NT2/D1 (cell line): ENCODE measurements at regions not wholly inside any gene's neighbourhood (a gene's known extent, or its start where the extent isn't known, plus 50 kb on each side); places are given as distances from the start of the nearest gene placed in this dataset.

Source experiments
- DNase-seq: peaks from one replicate; pipeline ENCODE4 v3.0.0-alpha.2; 2011; ENCODE audit warnings: low read depth, low spot score
- H3K27me3 ChIP-seq: 2 replicates; pipeline ENCODE4 v1.6.0; 2011; ENCODE audit warnings: mild to moderate bottlenecking; ENCODE audit not compliant: insufficient read length, insufficient read depth
- H3K36me3 ChIP-seq: 2 replicates; pipeline ENCODE4 v1.6.1; 2011; ENCODE audit warnings: mild to moderate bottlenecking, low read length, mixed read lengths; ENCODE audit not compliant: insufficient read depth, insufficient read length
- H3K4me1 ChIP-seq: 2 replicates; pipeline ENCODE4 v1.5.1; 2011; ENCODE audit not compliant: insufficient read depth, insufficient read length
- H3K4me3 ChIP-seq: 2 replicates; pipeline ENCODE4 v1.5.1; 2011; ENCODE audit warnings: low read depth; ENCODE audit not compliant: insufficient read length
- H3K9ac ChIP-seq: 2 replicates; pipeline ENCODE4 v1.6.0; 2011; ENCODE audit warnings: low read depth; ENCODE audit not compliant: insufficient read length
- H3K9me3 ChIP-seq: 2 replicates; pipeline ENCODE4 v1.5.1; 2011; ENCODE audit warnings: mild to moderate bottlenecking, low read length; ENCODE audit not compliant: insufficient read depth
- SUZ12 ChIP-seq: IDR thresholded peaks from 2 replicates; pipeline ENCODE4 v1.6.1; 2011; ENCODE audit not compliant: insufficient read length, insufficient read depth; ENCODE audit errors: extremely low read depth
- YY1 ChIP-seq: IDR thresholded peaks from 2 replicates; pipeline ENCODE4 v1.6.1; 2011; ENCODE audit not compliant: insufficient read length, insufficient read depth
- ZNF274 ChIP-seq: IDR thresholded peaks from 2 replicates; pipeline ENCODE4 v1.6.1; 2011; ENCODE audit warnings: mild to moderate bottlenecking, low read depth, low read length

GRCh38 chr4:134756421-134756820, 554.8 kb upstream of the PABPC4L start:
- Histone ChIP-seq H3K4me3 (no peak overlapping the region), H3K36me3 (no peaks in the 10 kb centered on the region), H3K4me1 (no peaks in the 10 kb centered on the region), H3K27me3 (no peaks in the 10 kb centered on the region), H3K9me3 (no peaks in the 10 kb centered on the region), H3K9ac (no peak overlapping the region)
- TF ChIP-seq YY1 (no peak), SUZ12 (no peak), ZNF274 (no peak)
- no peak for DNase-seq

GRCh38 chr4:134754301-134755019, 552.9 kb upstream of the PABPC4L start:
- Histone ChIP-seq H3K9ac (no peak overlapping the region), H3K4me3 (no peak overlapping the region), H3K4me1 (no peaks in the 10 kb centered on the region), H3K27me3 (no peaks in the 10 kb centered on the region), H3K9me3 (no peaks in the 10 kb centered on the region), H3K36me3 (no peaks in the 10 kb centered on the region)
- DNase-seq, result no peak
- TF ChIP-seq YY1 (no peak), ZNF274 (no peak), SUZ12 (no peak)

GRCh38 chr4:134753390-134753789, 551.8 kb upstream of the PABPC4L start:
- Histone ChIP-seq H3K27me3 (no peaks in the 10 kb centered on the region), H3K9me3 (no peaks in the 10 kb centered on the region), H3K4me3 (no peak overlapping the region), H3K9ac (no peak overlapping the region), H3K4me1 (no peaks in the 10 kb centered on the region), H3K36me3 (no peaks in the 10 kb centered on the region)
- TF ChIP-seq SUZ12, result no peak
- TF ChIP-seq ZNF274, result no peak
- no peak for TF ChIP-seq YY1
- DNase-seq, result no peak

GRCh38 chr4:134747108-134747805, 545.7 kb upstream of the PABPC4L start:
- H3K4me3 ChIP-seq, result no peak overlapping the region
- H3K36me3 ChIP-seq, result no peaks in the 10 kb centered on the region
- no peaks in the 10 kb centered on the region for H3K4me1 ChIP-seq
- H3K9ac ChIP-seq, result no peak overlapping the region
- no peak for DNase-seq
- H3K9me3 ChIP-seq, result no peaks in the 10 kb centered on the region
- TF ChIP-seq ZNF274 (no peak), YY1 (no peak), SUZ12 (no peak)
- no peaks in the 10 kb centered on the region for H3K27me3 ChIP-seq

- H3K4me1 ChIP-seq, result no peaks in the 10 kb centered on the region
- no peak for DNase-seq
- TF ChIP-seq ZNF274, result no peak
- no peak for TF ChIP-seq SUZ12
- no peak for TF ChIP-seq YY1
- H3K4me3 ChIP-seq, result no peak overlapping the region
- no peak overlapping the region for H3K9ac ChIP-seq
- no peaks in the 10 kb centered on the region for H3K36me3 ChIP-seq
- H3K9me3 ChIP-seq, result no peaks in the 10 kb centered on the region
- H3K27me3 ChIP-seq, result no peaks in the 10 kb centered on the region
Measured at GRCh38 chr4:134740290-134740689, 538.7 kb upstream of the PABPC4L start.

- H3K4me1 ChIP-seq, result no peaks in the 10 kb centered on the region
- no peaks in the 10 kb centered on the region for H3K27me3 ChIP-seq
- TF ChIP-seq ZNF274 (no peak), SUZ12 (no peak), YY1 (no peak)
- no peak overlapping the region for H3K9ac ChIP-seq
- H3K36me3 ChIP-seq, result no peaks in the 10 kb centered on the region
- DNase-seq, result no peak
- H3K4me3 ChIP-seq, result no peak overlapping the region
- H3K9me3 ChIP-seq, result no peaks in the 10 kb centered on the region
Measured at GRCh38 chr4:134735901-134736300, 534.3 kb upstream of the PABPC4L start.

- Histone ChIP-seq H3K27me3 (no peaks in the 10 kb centered on the region), H3K4me1 (no peaks in the 10 kb centered on the region), H3K9ac (no peak overlapping the region), H3K36me3 (no peaks in the 10 kb centered on the region), H3K4me3 (no peak overlapping the region), H3K9me3 (no peaks in the 10 kb centered on the region)
- DNase-seq, result no peak
- no peak for TF ChIP-seq YY1
- no peak for TF ChIP-seq SUZ12
- TF ChIP-seq ZNF274, result no peak
Measured at GRCh38 chr4:134727696-134728095, 526.1 kb upstream of the PABPC4L start.
